Neural cell (in vitro differentiated cells): ENCODE measurements at regions not wholly inside any gene's neighbourhood (a gene's known extent, or its start where the extent isn't known, plus 50 kb on each side); places are given as distances from the start of the nearest gene placed in this dataset.

ENCODE experiments used
- H2AFZ ChIP-seq: fragments of 200-600, 300-800 bp; sonication (generic), shearing (Covaris generic); 2 replicates; pipeline ENCODE4 v1.6.0; 2014; ENCODE audit warnings: low read depth, mild to moderate bottlenecking, antibody characterized with exemption, low read length, moderate library complexity
- H3F3A ChIP-seq: fragments of 200-600 bp; shearing (Covaris generic); 2 replicates; pipeline ENCODE4 v1.6.1; 2016; ENCODE audit warnings: mild to moderate bottlenecking, moderate library complexity, mixed read lengths, antibody characterized with exemption, low read length; ENCODE audit not compliant: insufficient read depth, poor library complexity, severe bottlenecking
- H3K27ac ChIP-seq: fragments of 200-600, 300-800 bp; sonication (generic), shearing (Covaris generic); 2 replicates; pipeline ENCODE4 v1.5.1; 2014; ENCODE audit warnings: mild to moderate bottlenecking, low read length, moderate library complexity
- H3K27me3 ChIP-seq: fragments of 300-800, 200-600 bp; sonication (generic), shearing (Covaris generic); 2 replicates; pipeline ENCODE4 v1.6.0; 2014; ENCODE audit warnings: mild to moderate bottlenecking, low read depth, low read length, moderate library complexity; ENCODE audit not compliant: insufficient read depth
- H3K36me3 ChIP-seq: fragments of 300-800, 200-600 bp; sonication (generic), shearing (Covaris generic); 2 replicates; pipeline ENCODE4 v1.5.1; 2014; ENCODE audit warnings: mild to moderate bottlenecking, antibody characterized with exemption, low read length, moderate library complexity; ENCODE audit not compliant: insufficient read depth
- H3K4me2 ChIP-seq: fragments of 300-800, 200-600 bp; sonication (generic), shearing (Covaris generic); 2 replicates; pipeline ENCODE4 v1.6.0; 2014; ENCODE audit warnings: mild to moderate bottlenecking, low read length
- H3K4me3 ChIP-seq: fragments of 300-800, 200-600 bp; sonication (generic), shearing (Covaris generic); 2 replicates; pipeline ENCODE4 v1.5.1; 2014; ENCODE audit warnings: mild to moderate bottlenecking, low read length, moderate library complexity
- H3K79me2 ChIP-seq: fragments of 200-600 bp; shearing (Covaris generic); replicated peaks from 2 replicates; pipeline ENCODE4 v1.6.0; 2014; ENCODE audit warnings: mild to moderate bottlenecking, low read length, moderate library complexity; ENCODE audit not compliant: insufficient read depth
- H3K9ac ChIP-seq: fragments of 300-800, 200-600 bp; sonication (generic), shearing (Covaris generic); 2 replicates; pipeline ENCODE4 v1.6.1; 2016; ENCODE audit warnings: mild to moderate bottlenecking, low read length, mixed read lengths
- H3K9me2 ChIP-seq: fragments of 200-600 bp; shearing (Covaris generic); 2 replicates; pipeline ENCODE4 v1.6.1; 2016; ENCODE audit warnings: mild to moderate bottlenecking, low read length, mixed read lengths; ENCODE audit not compliant: insufficient read depth
- H3K9me3 ChIP-seq: fragments of 200-600, 300-800 bp; sonication (generic), shearing (Covaris generic); 2 replicates; pipeline ENCODE4 v1.6.1; 2016; ENCODE audit warnings: mild to moderate bottlenecking, mixed run types, low read length, moderate library complexity, mixed read lengths
- H4K20me1 ChIP-seq: fragments of 200-600 bp; shearing (Covaris generic); 2 replicates; pipeline ENCODE4 v1.6.1; 2016; ENCODE audit warnings: mild to moderate bottlenecking, mixed run types; ENCODE audit not compliant: insufficient read depth
- CTCF ChIP-seq: fragments of 450-650 bp; IDR thresholded peaks from 2 replicates; pipeline ENCODE4 v1.5.1; 2014; ENCODE audit warnings: antibody characterized with exemption, mild to moderate bottlenecking, moderate library complexity; ENCODE audit not compliant: poor library complexity, severe bottlenecking
- EP300 ChIP-seq: fragments of 450-650 bp; conservative IDR thresholded peaks from 2 replicates; pipeline ENCODE4 v1.6.1; 2014; ENCODE audit warnings: antibody characterized with exemption, mild to moderate bottlenecking, moderate library complexity; ENCODE audit not compliant: poor library complexity, severe bottlenecking
- EZH2 ChIP-seq: fragments of 200-600, 300-800 bp; shearing (Covaris generic), sonication (generic); IDR thresholded peaks from 2 replicates; pipeline ENCODE4 v1.6.1; 2014; ENCODE audit warnings: antibody characterized with exemption, low read length, borderline replicate concordance, mild to moderate bottlenecking; ENCODE audit not compliant: insufficient read depth, poor library complexity, severe bottlenecking
- MXI1 ChIP-seq: fragments of 450-650 bp; conservative IDR thresholded peaks from 2 replicates; pipeline ENCODE4 v1.6.1; 2014; ENCODE audit warnings: antibody characterized with exemption, mild to moderate bottlenecking; ENCODE audit not compliant: poor library complexity, severe bottlenecking
- POLR2AphosphoS5 ChIP-seq: IDR thresholded peaks from 2 replicates; pipeline ENCODE4 v1.6.1; 2012
- RAD21 ChIP-seq: fragments of 450-650 bp; conservative IDR thresholded peaks from 2 replicates; pipeline ENCODE4 v1.6.1; 2014; ENCODE audit warnings: antibody characterized with exemption, mild to moderate bottlenecking, moderate library complexity
- REST ChIP-seq: IDR thresholded peaks from 2 replicates; pipeline ENCODE4 v1.6.1; 2012; ENCODE audit warnings: borderline replicate concordance
- SMC3 ChIP-seq: fragments of 450-650 bp; conservative IDR thresholded peaks from 2 replicates; pipeline ENCODE4 v1.6.1; 2014; ENCODE audit warnings: antibody characterized with exemption, mild to moderate bottlenecking, moderate library complexity; ENCODE audit not compliant: poor library complexity
- TAF1 ChIP-seq: IDR thresholded peaks from 2 replicates; pipeline ENCODE4 v1.6.1; 2012; ENCODE audit warnings: low read depth

GRCh38 chr10:35834877-35835494, 192.9 kb upstream of the FZD8 start:
- Histone ChIP-seq H3K4me3 (no peak overlapping the region), H3K9ac (no peak overlapping the region), H2AFZ (no peak overlapping the region), H3F3A (no peaks in the 10 kb centered on the region), H4K20me1 (no peaks in the 10 kb centered on the region), H3K9me3 (no peaks in the 10 kb centered on the region), H3K36me3 (no peaks in the 10 kb centered on the region), H3K4me2 (no peak overlapping the region), H3K79me2 (no peaks in the 10 kb centered on the region), H3K27me3 (no peaks in the 10 kb centered on the region), H3K9me2 (no peaks in the 10 kb centered on the region), H3K27ac (no peak overlapping the region)
- TF ChIP-seq CTCF: no peak
- no peak for TF ChIP-seq POLR2AphosphoS5
- no peak for TF ChIP-seq MXI1
- no peak for TF ChIP-seq SMC3
- no peak for TF ChIP-seq EP300
- no peak for TF ChIP-seq TAF1
- no peak for TF ChIP-seq RAD21

- no peaks in the 10 kb centered on the region for H3K9me2 ChIP-seq
- no peak overlapping the region for H3K27ac ChIP-seq
- H2AFZ ChIP-seq: no peak overlapping the region
- H3K27me3 ChIP-seq: no peaks in the 10 kb centered on the region
- H3K4me3 ChIP-seq: no peak overlapping the region
- no peaks in the 10 kb centered on the region for H3K36me3 ChIP-seq
- H3F3A ChIP-seq: no peaks in the 10 kb centered on the region
- H3K79me2 ChIP-seq: no peaks in the 10 kb centered on the region
- no peak overlapping the region for H3K9ac ChIP-seq
- TF ChIP-seq MXI1 (no peak), TAF1 (no peak), SMC3 (no peak), POLR2AphosphoS5 (no peak), EP300 (no peak), CTCF (no peak), RAD21 (no peak)
- no peaks in the 10 kb centered on the region for H3K9me3 ChIP-seq
- H4K20me1 ChIP-seq: no peaks in the 10 kb centered on the region
- no peak overlapping the region for H3K4me2 ChIP-seq
Observed at GRCh38 chr10:35827783-35828182, 185.7 kb upstream of the FZD8 start.

- Histone ChIP-seq H3K36me3 (no peaks in the 10 kb centered on the region), H3K9me3 (no peaks in the 10 kb centered on the region), H3K27ac (no peak overlapping the region), H3K27me3 (no peaks in the 10 kb centered on the region), H3K9ac (no peak overlapping the region), H4K20me1 (no peaks in the 10 kb centered on the region), H3K4me3 (no peak overlapping the region), H3K9me2 (no peaks in the 10 kb centered on the region), H2AFZ (no peak overlapping the region), H3K4me2 (no peak overlapping the region), H3K79me2 (no peaks in the 10 kb centered on the region), H3F3A (no peaks in the 10 kb centered on the region)
- TF ChIP-seq RAD21 (no peak), CTCF (no peak), REST (no peak), EP300 (no peak), MXI1 (no peak), EZH2 (no peak), TAF1 (no peak), POLR2AphosphoS5 (no peak), SMC3 (no peak)
Observed at GRCh38 chr10:35824704-35825103, 182.6 kb upstream of the FZD8 start.
